Activated CD4-positive, alpha-beta memory T cell treated with anti-CD3 and anti-CD28 coated beads for 36 hours (primary cell): ENCODE measurements at regions not wholly inside any gene's neighbourhood (a gene's known extent, or its start where the extent isn't known, plus 50 kb on each side); places are given as distances from the start of the nearest gene placed in this dataset.
A peak's percentile ranks its signal among the peaks of the same experiment; 100 is the strongest.

Source experiments
- CTCF ChIA-PET: fragments of 350-600 bp; sonication (Branson Sonifier 250); formaldehyde crosslinking; loops from one replicate; lab custom pipeline; 2021; ENCODE audit warnings: antibody characterized with exemption, inconsistent platforms; lab: Charles Lee
- POLR2A ChIA-PET: fragments of 350-600 bp; sonication (Branson Sonifier 250); formaldehyde crosslinking; loops from one replicate; lab custom pipeline; 2021; ENCODE audit warnings: antibody characterized with exemption; lab: Charles Lee
- DNase-seq: peaks from one replicate; pipeline ENCODE4 v3.0.0-alpha.2; 2020
- H3K27ac Mint-ChIP-seq: one replicate; pipeline ENCODE4 v1.8.0; 2021; ENCODE audit warnings: mixed read lengths
- H3K27me3 Mint-ChIP-seq: one replicate; pipeline ENCODE4 v1.8.0; 2021; ENCODE audit warnings: mixed read lengths
- H3K36me3 Mint-ChIP-seq: one replicate; pipeline ENCODE4 v1.8.0; 2021; ENCODE audit warnings: mixed read lengths
- H3K4me1 Mint-ChIP-seq: one replicate; pipeline ENCODE4 v1.8.0; 2021; ENCODE audit warnings: low read depth, mixed read lengths
- H3K4me3 Mint-ChIP-seq: one replicate; pipeline ENCODE4 v1.8.0; 2021; ENCODE audit warnings: mild to moderate bottlenecking, mixed read lengths
- H3K9me3 Mint-ChIP-seq: one replicate; pipeline ENCODE4 v1.8.0; 2021; ENCODE audit warnings: mixed read lengths
- intact Hi-C: fragments of 100-400 bp; cut with micrococcal nuclease; formaldehyde crosslinking; loops from one replicate; pipeline ENCODE4 v1.15.1; 2023

DNA sequence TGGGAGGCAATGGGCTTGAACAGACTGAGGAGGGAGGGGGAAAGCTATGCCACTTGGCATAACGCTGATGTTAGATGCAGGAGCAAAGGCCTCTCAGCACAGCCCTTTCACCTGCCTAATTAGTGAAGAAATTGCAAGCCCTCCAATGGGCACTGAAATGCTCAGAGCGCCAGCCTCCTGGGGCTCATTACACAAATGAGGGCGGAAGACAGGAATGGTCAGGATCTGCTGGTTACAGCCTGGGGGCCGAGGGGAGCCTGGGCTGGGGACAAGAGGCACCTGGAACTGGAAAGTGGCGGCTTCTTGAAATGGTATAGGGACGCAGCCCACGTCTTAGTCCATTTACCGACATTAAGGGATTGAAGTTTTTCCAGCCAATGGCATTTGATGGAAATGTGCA lies 50.2 kb upstream of the PLET1 start:
- ChIA-PET CTCF (no interaction called here), POLR2A (no interaction called here)
- intact Hi-C loops: no loop called here
- Mint-ChIP-seq H3K4me3 (no peak overlapping the region), H3K27me3 (no peaks in the 10 kb centered on the region), H3K9me3 (peaks cover 8% of the 10 kb centered on the region), H3K27ac (no peak overlapping the region), H3K36me3 (peaks cover 6% of the 10 kb centered on the region), H3K4me1 (no peaks in the 10 kb centered on the region)
- no peak for DNase-seq

GRCh38 chr11:112315057-112315720 lies 54.5 kb upstream of the PLET1 start:
- no peaks in the 10 kb centered on the region for H3K9me3 Mint-ChIP-seq
- no peak overlapping the region for H3K27ac Mint-ChIP-seq
- POLR2A ChIA-PET: no interaction called here
- H3K36me3 Mint-ChIP-seq: peaks cover 4% of the 10 kb centered on the region
- H3K27me3 Mint-ChIP-seq: no peaks in the 10 kb centered on the region
- CTCF ChIA-PET: no interaction called here
- H3K4me3 Mint-ChIP-seq: no peak overlapping the region
- DNase-seq: no peak
- no peaks in the 10 kb centered on the region for H3K4me1 Mint-ChIP-seq
- intact Hi-C loops: no loop called here

DNA sequence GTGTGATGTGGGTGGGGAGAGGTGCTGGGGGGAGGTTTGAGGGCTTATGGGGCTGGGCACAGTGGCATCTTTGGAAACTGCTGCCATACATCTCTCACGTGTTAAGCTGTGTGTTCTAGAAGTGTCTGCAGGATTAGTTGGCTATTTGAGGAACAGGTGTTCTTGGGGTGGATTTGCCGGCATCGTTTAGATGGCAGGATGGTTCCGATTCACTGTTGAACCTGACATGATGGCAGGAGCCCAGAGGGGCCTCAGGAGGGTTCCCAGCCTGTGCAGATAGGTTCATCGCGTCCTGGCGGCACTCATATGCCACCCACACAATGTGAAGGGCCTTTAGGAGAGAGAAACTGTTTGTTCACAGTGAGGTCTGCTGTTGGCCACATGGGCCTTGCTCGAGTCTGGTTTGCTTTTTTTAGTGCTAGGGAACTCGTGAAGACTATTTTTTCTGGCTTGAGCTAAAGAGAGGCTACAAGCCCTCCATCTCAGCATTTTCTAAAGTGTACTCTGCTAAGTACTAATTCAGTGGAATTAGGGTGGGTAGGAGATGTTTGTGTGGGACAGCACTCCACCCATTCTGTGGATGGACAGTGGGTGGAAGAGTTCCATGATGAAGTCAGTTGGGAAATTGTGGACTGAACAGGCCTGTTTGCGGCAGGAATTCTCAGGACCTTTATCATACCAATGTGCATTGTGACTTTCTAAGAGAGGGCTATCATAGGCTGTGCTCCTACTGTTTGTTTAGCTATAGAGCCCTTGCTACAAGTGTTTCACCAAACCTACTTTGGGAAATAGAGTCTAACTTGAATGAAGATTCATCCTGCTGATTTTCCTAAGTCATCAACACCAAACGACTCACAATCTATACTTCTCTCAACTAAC lies 55.4 kb upstream of the PLET1 start:
- no peaks in the 10 kb centered on the region for H3K27me3 Mint-ChIP-seq
- peaks cover 4% of the 10 kb centered on the region for H3K36me3 Mint-ChIP-seq
- ChIA-PET CTCF (no interaction called here), POLR2A (no interaction called here)
- H3K4me3 Mint-ChIP-seq: no peak overlapping the region
- no peak overlapping the region for H3K27ac Mint-ChIP-seq
- H3K4me1 Mint-ChIP-seq: peaks cover 4% of the 10 kb centered on the region
- no peak for DNase-seq
- intact Hi-C loops: no loop called here
- no peaks in the 10 kb centered on the region for H3K9me3 Mint-ChIP-seq

GRCh38 chr11:112316971-112317370 lies 56.3 kb upstream of the PLET1 start:
- CTCF ChIA-PET: no interaction called here
- H3K27ac Mint-ChIP-seq: no peak overlapping the region
- intact Hi-C loops: no loop called here

DNA sequence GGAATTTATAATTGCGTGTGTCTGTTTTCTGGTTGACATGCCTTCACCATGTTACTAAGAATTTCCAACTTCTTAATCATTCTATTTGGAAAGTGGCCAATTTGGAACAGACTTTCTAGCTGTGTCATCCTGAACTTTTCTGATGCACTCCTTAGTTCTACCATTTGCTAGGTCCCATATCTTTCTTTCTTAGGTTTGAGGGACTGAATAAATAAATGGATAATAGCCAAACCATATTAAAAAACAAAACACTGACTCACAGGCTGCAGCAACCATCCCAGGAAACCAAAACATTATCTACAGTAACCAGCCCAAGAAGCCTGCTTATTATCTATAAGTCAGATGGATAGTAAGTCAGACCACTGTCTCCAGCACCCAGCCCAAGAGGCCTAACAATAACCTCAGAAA lies 57.5 kb upstream of the PLET1 start:
- POLR2A ChIA-PET: no interaction called here
- CTCF ChIA-PET: no interaction called here
- Mint-ChIP-seq H3K9me3 (peaks cover under 1% of the 10 kb centered on the region), H3K27me3 (no peaks in the 10 kb centered on the region), H3K4me3 (no peak overlapping the region), H3K27ac (no peak overlapping the region), H3K4me1 (peaks cover 19% of the 10 kb centered on the region), H3K36me3 (peaks cover 4% of the 10 kb centered on the region)
- DNase-seq: no peak
- intact Hi-C loops: no loop called here

More at GRCh38 chr11:112316971-112317370, 56.3 kb upstream of the PLET1 start:
- POLR2A ChIA-PET: no interaction called here
- Mint-ChIP-seq H3K9me3 (no peaks in the 10 kb centered on the region), H3K4me1 (peaks cover 12% of the 10 kb centered on the region), H3K36me3 (peaks cover 4% of the 10 kb centered on the region), H3K4me3 (no peak overlapping the region), H3K27me3 (no peaks in the 10 kb centered on the region)
- DNase-seq: no peak

DNA sequence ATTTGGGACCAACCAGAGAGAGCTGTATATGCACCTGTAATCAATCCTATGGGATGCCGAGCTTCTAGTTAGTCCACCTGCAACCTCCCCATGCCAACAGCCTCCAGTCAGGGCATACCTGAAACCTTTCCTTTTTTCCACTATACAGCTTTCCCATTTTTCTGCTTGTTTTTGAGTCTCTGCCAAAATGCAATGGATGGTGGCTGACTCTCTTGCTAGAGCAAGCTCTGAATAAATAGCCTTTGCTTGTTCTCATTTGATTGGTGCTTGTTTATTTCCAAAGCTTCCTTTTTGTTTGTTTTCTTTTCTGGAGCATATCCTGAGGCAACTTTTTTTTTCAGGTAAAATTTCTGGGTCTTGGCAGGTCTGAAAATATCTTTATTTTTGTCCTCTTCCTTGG lies 58.0 kb upstream of the PLET1 start:
- Mint-ChIP-seq H3K4me3 (no peak overlapping the region), H3K9me3 (peaks cover 4% of the 10 kb centered on the region), H3K27me3 (no peaks in the 10 kb centered on the region), H3K36me3 (peaks cover 5% of the 10 kb centered on the region), H3K27ac (no peak overlapping the region), H3K4me1 (peaks cover 19% of the 10 kb centered on the region)
- no peak for DNase-seq
- CTCF ChIA-PET: no interaction called here
- intact Hi-C loops: no loop called here
- POLR2A ChIA-PET: no interaction called here

GRCh38 chr11:112320668-112321067 lies 60.0 kb upstream of the PLET1 start:
- no peak for DNase-seq
- intact Hi-C loops: no loop called here
- Mint-ChIP-seq H3K27me3 (no peaks in the 10 kb centered on the region), H3K27ac (no peak overlapping the region), H3K4me1 (peaks cover 19% of the 10 kb centered on the region), H3K36me3 (peaks cover 7% of the 10 kb centered on the region), H3K9me3 (peaks cover 7% of the 10 kb centered on the region), H3K4me3 (no peak overlapping the region)
- CTCF ChIA-PET: interaction anchor here (0.7 to 1.3 kb wide), 2 partner anchors 40 to 235 kb away, joined by 3 read pairs; no protein-coding TSS in a partner anchor
- POLR2A ChIA-PET: no interaction called here

- CTCF ChIA-PET: interaction anchor here (0.6 to 1.3 kb wide), 2 partner anchors 41 to 928 kb away, joined by 3 read pairs; no protein-coding TSS in a partner anchor
- POLR2A ChIA-PET: no interaction called here
- peaks cover 11% of the 10 kb centered on the region for H3K36me3 Mint-ChIP-seq
- peaks cover 7% of the 10 kb centered on the region for H3K9me3 Mint-ChIP-seq
- intact Hi-C loops: no loop called here
- H3K4me3 Mint-ChIP-seq: no peak overlapping the region
- peaks cover 19% of the 10 kb centered on the region for H3K4me1 Mint-ChIP-seq
- peak; percentile 22 for DNase-seq
- H3K27me3 Mint-ChIP-seq: no peaks in the 10 kb centered on the region
- H3K27ac Mint-ChIP-seq: peak overlapping the region; percentile 38
These were observed 61.0 kb upstream of the PLET1 start for GRCh38 chr11:112321501-112322172.

DNA sequence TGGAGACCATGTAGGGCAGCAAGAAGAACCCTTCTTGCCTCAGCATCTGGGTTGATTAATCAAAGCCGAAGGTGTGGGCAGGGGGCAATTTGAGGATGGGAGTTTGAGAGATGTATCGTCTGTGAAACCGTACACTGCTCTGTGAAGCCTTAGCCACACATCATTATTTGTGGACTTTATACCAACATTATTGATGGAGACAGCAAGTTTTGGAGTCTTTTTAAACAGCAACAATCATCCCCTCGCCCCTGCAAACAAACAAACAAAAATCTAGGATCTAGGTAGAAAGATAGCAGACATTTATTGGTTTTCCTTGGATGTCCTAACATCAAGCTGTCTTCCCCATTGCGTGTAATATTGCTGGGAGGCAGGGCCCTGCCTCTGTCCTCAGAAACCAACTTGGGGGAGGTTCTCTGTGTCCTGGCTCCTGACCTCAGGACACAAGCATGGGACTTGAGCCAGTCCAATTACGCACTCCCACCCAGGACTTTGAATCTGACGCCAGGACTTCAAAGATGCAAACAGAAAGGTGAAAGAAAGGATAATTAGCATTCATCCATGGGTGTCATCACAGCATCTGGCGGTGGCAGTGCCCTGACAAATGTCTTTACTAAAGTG lies 61.6 kb upstream of the PLET1 start:
- H3K4me1 Mint-ChIP-seq: peaks cover 19% of the 10 kb centered on the region
- H3K36me3 Mint-ChIP-seq: peaks cover 13% of the 10 kb centered on the region
- H3K4me3 Mint-ChIP-seq: no peak overlapping the region
- no peaks in the 10 kb centered on the region for H3K27me3 Mint-ChIP-seq
- ChIA-PET CTCF (interaction anchor here (0.6 to 1.3 kb wide), 2 partner anchors 42 to 927 kb away, joined by 3 read pairs; no protein-coding TSS in a partner anchor), POLR2A (no interaction called here)
- peaks cover 13% of the 10 kb centered on the region for H3K9me3 Mint-ChIP-seq
- DNase-seq: no peak
- no peak overlapping the region for H3K27ac Mint-ChIP-seq
- intact Hi-C loops: no loop called here

GRCh38 chr11:112334381-112334780 lies 73.7 kb upstream of the PLET1 start:
- peaks cover 14% of the 10 kb centered on the region for H3K36me3 Mint-ChIP-seq
- H3K4me3 Mint-ChIP-seq: no peak overlapping the region
- peaks cover 4% of the 10 kb centered on the region for H3K9me3 Mint-ChIP-seq
- intact Hi-C loops: no loop called here
- DNase-seq: no peak
- no peaks in the 10 kb centered on the region for H3K27me3 Mint-ChIP-seq
- no peak overlapping the region for H3K27ac Mint-ChIP-seq
- CTCF ChIA-PET: no interaction called here
- POLR2A ChIA-PET: no interaction called here
- H3K4me1 Mint-ChIP-seq: no peaks in the 10 kb centered on the region

GRCh38 chr11:112336356-112336886 lies 75.8 kb upstream of the PLET1 start:
- intact Hi-C loops: no loop called here
- H3K4me3 Mint-ChIP-seq: no peak overlapping the region
- H3K36me3 Mint-ChIP-seq: peaks cover 5% of the 10 kb centered on the region
- ChIA-PET CTCF (no interaction called here), POLR2A (no interaction called here)
- peaks cover 2% of the 10 kb centered on the region for H3K9me3 Mint-ChIP-seq
- H3K27ac Mint-ChIP-seq: no peak overlapping the region
- DNase-seq: no peak
- H3K4me1 Mint-ChIP-seq: no peaks in the 10 kb centered on the region
- no peaks in the 10 kb centered on the region for H3K27me3 Mint-ChIP-seq

DNA sequence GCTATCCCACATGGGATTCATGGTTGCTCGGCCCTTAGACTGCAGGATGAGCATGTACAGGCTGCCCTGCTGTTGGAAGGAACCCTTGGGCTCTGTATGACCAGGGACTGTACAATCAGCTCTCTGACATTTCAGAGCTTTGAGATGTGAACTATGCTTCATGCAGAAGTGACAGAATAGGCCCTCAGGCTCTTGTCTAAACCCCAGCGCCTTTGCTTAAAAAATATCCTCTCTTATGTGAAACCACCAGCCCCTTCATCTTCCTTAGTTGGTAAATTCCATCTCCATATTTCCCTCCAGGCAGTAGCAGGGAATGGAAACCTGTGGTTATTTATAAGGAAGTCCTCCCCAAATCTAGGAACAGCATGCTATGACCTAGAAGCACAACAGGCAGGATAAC lies 78.9 kb upstream of the PLET1 start:
- ChIA-PET POLR2A (no interaction called here), CTCF (no interaction called here)
- DNase-seq: no peak
- peaks cover 3% of the 10 kb centered on the region for H3K36me3 Mint-ChIP-seq
- no peak overlapping the region for H3K4me3 Mint-ChIP-seq
- intact Hi-C loops: no loop called here
- peaks cover 2% of the 10 kb centered on the region for H3K9me3 Mint-ChIP-seq
- no peaks in the 10 kb centered on the region for H3K27me3 Mint-ChIP-seq
- H3K4me1 Mint-ChIP-seq: no peaks in the 10 kb centered on the region
- no peak overlapping the region for H3K27ac Mint-ChIP-seq
